GM12864 (cell line): ENCODE measurements at regions not wholly inside any gene's neighbourhood (a gene's known extent, or its start where the extent isn't known, plus 50 kb on each side); places are given as distances from the start of the nearest gene placed in this dataset.

ENCODE experiments used
- DNase-seq: peaks from one replicate; pipeline ENCODE4 v3.0.0-alpha.2; 2011; ENCODE audit warnings: low read depth
- H3K4me3 ChIP-seq: 2 replicates; pipeline ENCODE4 v1.5.1; 2011; ENCODE audit warnings: mild to moderate bottlenecking, low read depth, low read length, control low read depth
- CTCF ChIP-seq: IDR thresholded peaks from 2 replicates; pipeline ENCODE4 v1.5.1; 2011; ENCODE audit warnings: low read depth, mild to moderate bottlenecking, moderate library complexity, low read length, control low read depth, inconsistent platforms; ENCODE audit errors: missing control alignments

- no peak for DNase-seq
- H3K4me3 ChIP-seq: no peak overlapping the region
- TF ChIP-seq CTCF: no peak
These were observed 258.6 kb downstream of the EN1 start for GRCh38 chr2:118588850-118589249.

- TF ChIP-seq CTCF: no peak
- DNase-seq: no peak
- H3K4me3 ChIP-seq: no peak overlapping the region
These were observed 261.1 kb downstream of the EN1 start for GRCh38 chr2:118586312-118586711.

- no peak for TF ChIP-seq CTCF
- DNase-seq: no peak
- H3K4me3 ChIP-seq: no peak overlapping the region
These were observed 262.6 kb downstream of the EN1 start for GRCh38 chr2:118584877-118585276.

- TF ChIP-seq CTCF: no peak
- no peak for DNase-seq
- no peak overlapping the region for H3K4me3 ChIP-seq
These were observed 263.2 kb downstream of the EN1 start for GRCh38 chr2:118584062-118584749.

- no peak overlapping the region for H3K4me3 ChIP-seq
- no peak for DNase-seq
- no peak for TF ChIP-seq CTCF
These were observed 265.4 kb downstream of the EN1 start for GRCh38 chr2:118582058-118582457.

GRCh38 chr2:118580651-118581050, 266.8 kb downstream of the EN1 start:
- TF ChIP-seq CTCF: no peak
- H3K4me3 ChIP-seq: no peak overlapping the region
- no peak for DNase-seq

- no peak for TF ChIP-seq CTCF
- no peak for DNase-seq
- no peak overlapping the region for H3K4me3 ChIP-seq
These were observed 267.3 kb downstream of the EN1 start for GRCh38 chr2:118580107-118580506.
